Motor neuron (in vitro differentiated cells): ENCODE measurements at regions not wholly inside any gene's neighbourhood (a gene's known extent, or its start where the extent isn't known, plus 50 kb on each side); places are given as distances from the start of the nearest gene placed in this dataset.

Source experiments
- ATAC-seq, 8 experiments: fragments of 200-7000 bp; cut with Tn5 transposase; replicated peaks in 6 of 8; 2 replicates each; pipeline ENCODE4 v1.8.0; 2021; ENCODE audit warnings: mild to moderate bottlenecking in 8 of 8, moderate library complexity in 8 of 8
- H3K27ac ChIP-seq, 2 donors: fragments of 250-450 bp; sonication (Bioruptor Pico); 2 replicates each; pipeline ENCODE4 v1.9.0; 2021; ENCODE audit warnings: antibody characterized with exemption in 2 of 2, mild to moderate bottlenecking in 2 of 2, moderate library complexity in 1 of 2
- H3K4me1 ChIP-seq, 2 donors: fragments of 250-450 bp; sonication (Bioruptor Pico); replicated peaks in 1 of 2; 2 replicates each; pipeline ENCODE4 v1.6.1; 2021; ENCODE audit warnings: antibody characterized with exemption in 2 of 2, mild to moderate bottlenecking in 2 of 2, moderate library complexity in 1 of 2
- H3K4me3 ChIP-seq, 5 donors: fragments of 250-450 bp; sonication (Bioruptor Pico); 2 replicates each; pipeline ENCODE4 v1.9.0; 2021; ENCODE audit warnings: antibody characterized with exemption in 5 of 5, mild to moderate bottlenecking in 5 of 5, moderate library complexity in 4 of 5
- WGBS, 10 experiments: fragments of 450-650 bp; shearing (Covaris generic); methylation state at CpG; one replicate each; pipeline ENCODE4 v1.0.0; 2022; 5-methylcytosine and 5-hydroxymethylcytosine counted together
- in situ Hi-C, 9 experiments: fragments of 400-800 bp; cut with MboI; loops; one replicate each; pipeline ENCODE4 v1.15.0; 2021; ENCODE audit warnings: low sequenced_read_pairs in 9 of 9, low pct_unique_long_range_greater_than_20kb in 2 of 9; ENCODE audit not compliant: unreplicated experiment in 9 of 9

DNA sequence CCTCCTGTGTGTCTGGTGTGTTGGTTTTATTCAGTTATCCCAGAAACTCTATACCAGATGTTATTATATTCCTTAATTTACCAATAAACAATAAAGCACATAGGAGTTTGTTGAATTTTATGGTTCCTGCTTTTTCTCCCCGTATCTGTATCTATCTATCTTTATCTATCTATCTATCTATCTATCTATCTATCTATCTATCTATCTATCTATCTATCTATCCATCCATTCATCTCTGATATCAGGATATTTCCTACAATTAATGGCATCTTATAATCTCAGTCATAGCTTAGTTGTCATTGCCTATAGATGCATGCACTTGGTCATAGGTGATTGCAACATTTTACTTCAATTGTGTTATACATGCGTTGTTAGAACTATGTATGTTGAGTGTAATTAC is 500.2 kb upstream of the ZEB2 start:
- Histone ChIP-seq H3K4me1 (no peaks in the 10 kb centered on the region), H3K4me3 (no peak overlapping the region), H3K27ac (no peak overlapping the region)
- WGBS, 10 experiments = 89 to 100% (median 96%) methylated on average over 1 to 2 of the region's 2 CpGs; no CpG with 5 or more reads in 1 of the 10 experiments
- in situ Hi-C loops = no loop called here
- no peak for ATAC-seq

DNA sequence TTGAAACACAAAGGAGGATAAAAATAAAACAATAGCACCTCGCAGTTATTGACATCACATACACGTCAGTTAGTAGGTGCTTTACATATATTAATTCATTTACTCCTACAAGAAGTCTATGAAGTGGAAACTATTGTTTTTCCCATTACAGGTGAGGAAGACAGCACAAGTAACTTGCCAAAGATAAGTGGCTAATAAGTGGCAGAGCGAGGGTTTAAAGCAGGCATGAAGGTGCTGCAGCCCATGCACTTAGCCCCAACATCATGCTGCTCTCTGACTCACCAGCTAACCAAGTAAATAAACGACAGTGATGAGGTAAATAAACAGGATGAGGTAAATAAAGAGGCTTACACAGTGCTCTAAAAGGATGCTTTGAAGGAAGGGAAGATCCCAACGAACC is 498.6 kb upstream of the ZEB2 start:
- Histone ChIP-seq H3K4me3 (no peak overlapping the region), H3K4me1 (no peaks in the 10 kb centered on the region), H3K27ac (no peak overlapping the region)
- in situ Hi-C loops = no loop called here
- 38 to 100% (median 67%) methylated on average over 1 to 5 of the region's 5 CpGs; no CpG with 5 or more reads in 1 of the 10 experiments for WGBS, 10 experiments
- no peak for ATAC-seq

DNA sequence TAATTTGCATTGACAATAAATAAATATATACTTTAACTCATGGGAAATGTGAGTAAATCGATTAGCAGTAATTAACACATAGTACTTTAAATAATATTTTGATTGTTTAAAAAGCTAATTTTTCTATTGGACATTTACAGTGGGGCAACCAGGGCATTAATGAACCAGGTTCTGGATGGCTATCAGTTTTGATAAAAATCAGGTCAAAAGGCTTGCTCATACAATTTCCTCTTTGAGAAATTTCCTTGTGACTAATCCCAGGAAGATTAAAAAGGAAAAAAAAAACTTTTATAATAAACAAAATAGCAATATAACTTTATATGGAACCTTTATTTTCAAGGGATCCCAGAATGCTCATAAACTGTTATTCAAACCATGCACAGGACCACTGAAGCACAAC is 497.2 kb upstream of the ZEB2 start:
- H3K27ac ChIP-seq = no peak overlapping the region
- in situ Hi-C loops = no loop called here
- no peak overlapping the region for H3K4me3 ChIP-seq
- WGBS, 10 experiments = 86 to 100% (median 91%) methylated on average over 1 of the region's 1 CpG; no CpG with 5 or more reads in 1 of the 10 experiments
- ATAC-seq = no peak
- H3K4me1 ChIP-seq = peaks cover 3 to 6% of the 10 kb centered on the region in 2 donors

DNA sequence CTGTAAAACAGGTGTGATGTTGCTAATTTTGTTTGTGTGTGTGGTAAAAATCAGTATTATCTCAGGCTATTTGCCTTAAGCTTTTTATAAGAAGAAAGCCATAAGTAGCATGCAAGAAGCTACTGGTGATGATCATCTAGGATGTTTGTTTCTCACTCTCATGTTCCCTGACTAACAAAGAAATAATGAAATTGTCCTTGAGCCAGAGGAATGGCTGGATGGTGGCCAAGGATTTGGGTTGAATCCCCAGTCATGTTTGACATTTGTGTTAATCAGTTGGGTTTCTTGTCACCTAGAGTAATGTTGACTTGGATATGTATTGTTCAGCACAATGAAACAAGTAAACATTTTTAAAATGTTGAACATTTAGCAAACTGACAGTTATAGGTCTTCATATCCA is 496.8 kb upstream of the ZEB2 start:
- no peak for ATAC-seq
- in situ Hi-C loops = no loop called here
- Histone ChIP-seq H3K4me3 (no peak overlapping the region), H3K27ac (no peak overlapping the region), H3K4me1 (peaks cover 5 to 7% of the 10 kb centered on the region in 2 donors)

DNA sequence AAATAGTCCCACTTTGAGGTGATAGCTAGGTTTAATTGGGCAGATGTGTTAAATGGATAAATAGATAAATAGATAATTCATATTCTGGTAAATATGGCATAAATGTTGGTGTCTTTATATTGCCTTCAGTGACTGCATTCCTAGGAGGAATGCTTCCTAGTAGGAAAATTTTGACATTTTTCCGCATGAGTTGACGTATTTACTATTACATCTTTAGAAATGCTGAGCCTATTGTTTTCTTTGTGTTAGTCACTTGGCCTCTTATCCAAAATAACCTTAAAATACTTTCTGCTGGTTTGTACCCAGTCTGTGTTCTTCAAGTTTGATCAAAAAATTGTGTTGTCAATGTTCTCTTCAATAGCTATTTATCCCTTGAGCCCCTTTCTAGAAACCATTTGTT is 495.6 kb upstream of the ZEB2 start:
- no peak overlapping the region for H3K4me3 ChIP-seq
- peaks cover 5 to 7% of the 10 kb centered on the region in 2 donors for H3K4me1 ChIP-seq
- H3K27ac ChIP-seq = no peak overlapping the region
- no peak for ATAC-seq
- in situ Hi-C loops = no loop called here
- 86 to 100% (median 100%) methylated on average over 1 to 2 of the region's 2 CpGs; no CpG with 5 or more reads in 3 of the 10 experiments for WGBS, 10 experiments

DNA sequence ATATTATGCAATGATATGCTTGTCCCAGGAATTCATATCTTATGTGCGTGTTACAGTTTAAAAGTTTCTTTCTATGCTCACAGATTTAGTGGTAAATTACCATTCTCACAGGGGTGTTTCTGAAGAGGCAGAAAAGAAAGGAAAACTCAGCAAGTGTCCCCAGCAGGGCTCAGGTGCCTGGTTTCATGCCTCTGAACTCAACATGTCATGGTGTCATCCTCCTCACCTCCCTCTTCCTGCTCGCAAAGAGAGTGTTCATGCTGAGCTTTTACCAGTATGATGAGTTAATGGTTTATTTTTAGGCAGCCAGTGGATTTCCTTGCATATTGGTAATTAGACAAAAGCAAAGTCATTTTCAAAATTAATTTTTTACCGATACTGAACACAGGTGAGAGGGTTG is 492.9 kb upstream of the ZEB2 start:
- 67 to 100% (median 94%) methylated on average over 1 to 3 of the region's 3 CpGs; no CpG with 5 or more reads in 1 of the 10 experiments for whole genome bisulfite sequencing, 10 experiments
- H3K27ac ChIP-seq = no peak overlapping the region
- H3K4me3 ChIP-seq = no peak overlapping the region
- peak in 1 of 8 experiments; percentile 22 for ATAC-seq
- in situ Hi-C loops = no loop called here
- peaks cover 5 to 7% of the 10 kb centered on the region in 2 donors for H3K4me1 ChIP-seq

DNA sequence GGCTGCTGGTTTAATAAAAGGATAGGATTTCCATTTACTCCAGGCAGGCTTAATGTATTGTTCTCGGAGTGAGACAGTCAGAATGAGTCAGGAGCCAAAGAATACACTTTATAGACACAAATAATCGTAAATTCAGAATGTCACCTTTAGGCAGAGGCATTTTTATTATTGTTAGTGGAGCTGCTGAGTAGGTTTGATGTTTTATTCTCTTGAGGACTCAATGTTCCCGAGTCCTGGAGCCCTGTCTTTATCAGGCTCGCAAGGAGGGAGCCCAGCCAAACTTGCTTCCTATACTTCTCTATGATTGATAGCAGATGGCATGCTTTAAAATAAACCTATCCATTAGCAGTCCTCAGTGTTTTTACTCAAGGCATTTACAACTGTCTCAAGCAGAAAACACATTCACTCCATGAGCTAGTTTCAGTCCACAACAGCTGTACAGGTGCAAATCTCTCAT is 492.3 kb upstream of the ZEB2 start:
- WGBS, 10 experiments = 25 to 63% (median 51%) methylated on average over 1 to 4 of the region's 4 CpGs; no CpG with 5 or more reads in 1 of the 10 experiments
- H3K27ac ChIP-seq = no peak overlapping the region
- ATAC-seq = peak in 5 of 8 experiments; percentile 76 to 95 (median 81)
- H3K4me1 ChIP-seq = peaks cover 5 to 7% of the 10 kb centered on the region in 2 donors
- in situ Hi-C loops = no loop called here
- H3K4me3 ChIP-seq = no peak overlapping the region

DNA sequence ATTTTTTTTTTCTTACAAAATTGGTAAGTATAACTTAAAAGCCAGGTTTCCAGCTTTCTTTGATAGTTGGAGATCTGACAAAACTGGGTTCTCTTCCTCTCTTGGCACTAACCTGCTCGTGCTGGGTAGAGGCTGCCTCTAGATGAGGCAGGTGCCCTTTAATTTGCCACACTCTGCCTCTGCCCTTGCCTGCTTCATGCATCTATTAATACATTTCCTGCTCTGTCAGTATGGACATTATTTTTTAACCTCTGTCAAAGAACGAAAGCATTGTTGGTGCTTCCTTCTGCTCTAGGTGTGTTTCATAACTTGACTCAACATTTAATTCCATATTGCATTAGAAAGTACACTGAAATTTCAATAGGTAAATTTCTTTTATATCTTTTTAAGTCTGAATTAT is 490.7 kb upstream of the ZEB2 start:
- no peak overlapping the region for H3K27ac ChIP-seq
- no peak overlapping the region for H3K4me3 ChIP-seq
- in situ Hi-C loops = no loop called here
- H3K4me1 ChIP-seq = peaks cover 5 to 7% of the 10 kb centered on the region in 2 donors
- ATAC-seq = no peak
- 88 to 100% (median 100%) methylated on average over 1 to 2 of the region's 2 CpGs for WGBS, 10 experiments

DNA sequence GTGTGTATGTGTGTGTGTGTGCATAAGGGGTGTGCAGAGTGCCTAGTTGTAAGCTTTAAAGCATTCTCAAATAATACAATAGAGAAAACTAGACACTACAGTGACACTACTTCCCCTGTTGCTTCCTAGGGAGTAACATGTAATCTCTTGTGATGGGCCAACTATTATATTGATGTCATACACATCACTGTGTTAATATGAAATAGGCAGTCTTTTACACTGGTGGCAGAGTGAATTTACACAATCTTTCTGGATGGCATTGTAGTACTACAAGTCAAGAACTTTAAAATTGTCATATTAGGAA is 488.0 kb upstream of the ZEB2 start:
- no peak overlapping the region for H3K4me3 ChIP-seq
- ATAC-seq = no peak
- peaks cover 5 to 7% of the 10 kb centered on the region in 2 donors for H3K4me1 ChIP-seq
- in situ Hi-C loops = no loop called here
- no peak overlapping the region for H3K27ac ChIP-seq

DNA sequence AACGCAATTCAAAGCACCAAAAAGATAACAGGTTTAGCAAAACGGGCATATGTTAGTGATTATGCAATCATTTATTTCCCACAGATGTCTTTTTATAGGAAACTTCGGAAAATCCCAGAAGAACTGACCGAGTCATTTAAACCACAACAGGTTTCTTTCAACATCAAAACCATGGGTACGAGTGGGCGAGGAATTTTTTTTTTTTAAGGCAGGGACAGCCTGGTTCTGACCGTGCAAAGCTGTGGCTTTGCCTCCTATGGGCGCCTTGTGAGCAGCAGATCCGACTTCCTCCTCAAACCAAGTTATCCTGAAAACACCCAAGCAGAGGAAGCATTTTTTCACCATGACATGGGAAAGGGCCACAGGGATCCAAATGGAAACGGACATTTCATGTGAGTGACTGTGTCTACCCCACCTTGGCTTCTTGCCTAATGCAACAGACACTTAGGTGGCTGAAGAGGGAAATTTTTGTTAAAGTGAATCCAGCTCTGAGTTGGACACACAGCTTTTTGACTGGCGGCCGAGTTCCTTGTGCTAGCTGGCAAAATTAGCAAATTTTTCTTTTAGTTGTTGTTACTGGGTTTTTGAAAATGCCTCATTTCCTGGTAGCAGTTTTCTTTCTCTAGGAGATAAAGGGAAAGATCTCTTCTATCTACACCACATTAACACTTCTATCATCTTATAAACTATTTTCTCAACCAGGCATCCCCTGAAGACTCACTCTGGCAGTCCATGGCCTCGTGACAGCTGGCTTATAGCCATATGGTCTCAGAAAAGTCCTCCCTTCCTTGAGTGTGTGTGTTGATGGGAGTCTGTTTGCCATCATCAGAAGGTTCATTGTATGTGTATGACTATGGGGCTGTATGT is 487.4 kb upstream of the ZEB2 start:
- Histone ChIP-seq H3K27ac (no peak overlapping the region), H3K4me1 (peaks cover 3 to 4% of the 10 kb centered on the region in 2 donors), H3K4me3 (no peak overlapping the region)
- in situ Hi-C loops = no loop called here
- 8 to 99% (median 76%) methylated on average over 1 to 12 of the region's 13 CpGs for WGBS, 10 experiments
- ATAC-seq = peak in 3 of 8 experiments; percentile 29 to 90 (median 81)

DNA sequence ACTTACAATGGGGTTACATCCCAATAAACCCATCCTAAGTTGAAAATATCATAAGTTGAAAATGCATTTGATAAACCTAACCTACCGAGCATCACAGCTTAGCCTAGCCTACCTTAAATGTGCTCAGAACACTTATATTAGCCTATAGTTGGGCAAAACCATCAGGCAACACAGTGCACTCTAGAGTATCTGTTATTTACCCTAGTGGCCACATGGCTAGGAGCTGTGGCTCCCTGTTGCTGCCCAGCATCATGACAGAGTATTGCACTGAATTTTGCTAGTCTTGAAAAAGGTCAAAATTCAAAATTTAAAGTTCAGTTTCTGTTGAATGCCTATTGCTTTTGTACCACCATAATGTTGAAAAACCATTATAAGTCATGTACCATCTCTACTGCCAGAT is 482.7 kb upstream of the ZEB2 start:
- in situ Hi-C loops = no loop called here
- Histone ChIP-seq H3K4me3 (no peak overlapping the region), H3K27ac (no peak overlapping the region), H3K4me1 (no peaks in the 10 kb centered on the region)
- WGBS, 10 experiments = 88 to 100% (median 100%) methylated on average over 1 of the region's 1 CpG; no CpG with 5 or more reads in 2 of the 10 experiments
- no peak for ATAC-seq

DNA sequence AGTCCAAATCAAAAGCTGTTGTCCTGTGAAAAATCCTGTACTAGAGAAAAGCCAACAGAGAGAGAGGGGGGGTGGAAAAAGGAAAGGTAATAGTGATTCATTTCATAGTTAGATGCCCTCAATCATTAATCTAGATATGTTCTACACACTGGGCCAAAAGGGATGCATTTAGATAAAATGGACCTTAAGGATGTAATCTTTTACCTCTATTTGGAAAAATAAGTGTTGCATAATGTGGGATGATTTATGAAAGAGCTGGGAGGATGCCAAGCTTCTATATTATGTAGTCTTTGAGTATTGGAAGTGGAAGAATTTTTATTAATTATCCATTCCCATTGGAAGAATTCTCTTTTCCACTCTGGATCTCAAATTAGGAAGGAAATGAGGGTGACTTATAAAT is 480.5 kb upstream of the ZEB2 start:
- H3K27ac ChIP-seq = no peak overlapping the region
- in situ Hi-C loops = no loop called here
- no peak for ATAC-seq
- H3K4me3 ChIP-seq = no peak overlapping the region
- no peaks in the 10 kb centered on the region for H3K4me1 ChIP-seq

DNA sequence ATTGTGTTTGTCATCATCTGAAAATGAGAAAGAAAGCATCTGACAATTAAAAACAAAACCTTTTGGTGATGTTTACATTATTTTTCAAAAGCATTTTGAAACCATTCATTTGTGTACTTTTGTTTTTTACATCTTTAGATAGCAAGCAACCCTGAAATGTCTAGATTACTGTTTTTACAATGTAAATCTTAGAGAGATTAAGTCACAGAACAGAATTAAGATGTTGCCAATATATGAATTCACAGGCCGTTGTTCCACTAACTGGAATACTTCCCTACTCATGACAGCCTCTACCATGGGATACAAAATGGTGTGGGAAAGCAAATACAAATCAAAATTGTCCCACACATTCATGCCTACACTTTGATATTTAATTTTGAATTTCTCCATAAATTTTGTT is 480.0 kb upstream of the ZEB2 start:
- WGBS, 10 experiments = 21 to 100% (median 86%) methylated on average over 1 of the region's 1 CpG; no CpG with 5 or more reads in 4 of the 10 experiments
- in situ Hi-C loops = no loop called here
- H3K4me1 ChIP-seq = no peaks in the 10 kb centered on the region
- no peak for ATAC-seq
- no peak overlapping the region for H3K4me3 ChIP-seq
- H3K27ac ChIP-seq = no peak overlapping the region
